ENCODE measurements at regions not wholly inside any gene's neighbourhood (a gene's known extent, or its start where the extent isn't known, plus 50 kb on each side); places are given as distances from the start of the nearest gene placed in this dataset.
"Not testable (repeated sequence)": the region's sequence is repeated elsewhere in the genome, so short reads cannot be mapped to it uniquely, and the experiment has no call there.

GRCh38 chr20:48040491-48040890, 255.2 kb upstream of the SULF2 start:
- Histone ChIP-seq H3K27ac (ENCODE audit: low read depth, low read length) (no peak overlapping the region), H3F3A (ENCODE audit: control insufficient read depth, insufficient read depth) (no peaks in the 10 kb centered on the region), H4K20me1 (ENCODE audit: control insufficient read depth, insufficient read depth, low read depth, low read length) (no peaks in the 10 kb centered on the region), H3K9me2 (replicated peaks; ENCODE audit: control insufficient read depth, low read length) (no peaks in the 10 kb centered on the region), H3K4me2 (ENCODE audit: low read length) (no peak overlapping the region), H3K36me3 (ENCODE audit: control insufficient read depth, low read length) (no peaks in the 10 kb centered on the region), H3K9me3 (ENCODE audit: control insufficient read depth, insufficient read depth, low read length) (no peaks in the 10 kb centered on the region), H3K4me3 (ENCODE audit: low read length) (no peak overlapping the region), H3K79me2 (ENCODE audit: control insufficient read depth, low read length) (no peaks in the 10 kb centered on the region), H3K27me3 (ENCODE audit: control insufficient read depth, low read length) (no peaks in the 10 kb centered on the region), H3K4me1 (ENCODE audit: control insufficient read depth, low read length) (no peaks in the 10 kb centered on the region)
- TF ChIP-seq EZH2phosphoT487 (IDR thresholded peaks at IDR 0.05; ENCODE audit: borderline replicate concordance, low read length), result no peak
- no peak for TF ChIP-seq CTCF (IDR thresholded peaks at IDR 0.05; ENCODE audit: low read depth, low read length, poor library complexity, severe bottlenecking)

- H3K4me3 ChIP-seq (ENCODE audit: low read length), result no peak overlapping the region
- H3K36me3 ChIP-seq (ENCODE audit: control insufficient read depth, low read length), result no peaks in the 10 kb centered on the region
- no peaks in the 10 kb centered on the region for H3F3A ChIP-seq (ENCODE audit: control insufficient read depth, insufficient read depth)
- H3K27me3 ChIP-seq (ENCODE audit: control insufficient read depth, low read length), result no peaks in the 10 kb centered on the region
- H3K79me2 ChIP-seq (ENCODE audit: control insufficient read depth, low read length), result no peaks in the 10 kb centered on the region
- H3K9me3 ChIP-seq (ENCODE audit: control insufficient read depth, insufficient read depth, low read length), result no peaks in the 10 kb centered on the region
- H3K4me1 ChIP-seq (ENCODE audit: control insufficient read depth, low read length), result no peaks in the 10 kb centered on the region
- H3K4me2 ChIP-seq (ENCODE audit: low read length), result no peak overlapping the region
- H3K9me2 ChIP-seq (replicated peaks; ENCODE audit: control insufficient read depth, low read length), result no peaks in the 10 kb centered on the region
- TF ChIP-seq CTCF (IDR thresholded peaks at IDR 0.05; ENCODE audit: low read depth, low read length, poor library complexity, severe bottlenecking), result no peak
- TF ChIP-seq EZH2phosphoT487 (IDR thresholded peaks at IDR 0.05; ENCODE audit: borderline replicate concordance, low read length), result no peak
- H3K27ac ChIP-seq (ENCODE audit: low read depth, low read length), result no peak overlapping the region
- no peaks in the 10 kb centered on the region for H4K20me1 ChIP-seq (ENCODE audit: control insufficient read depth, insufficient read depth, low read depth, low read length)
These were observed 254.8 kb upstream of the SULF2 start for GRCh38 chr20:48040051-48040450.

- Histone ChIP-seq H3K4me1 (ENCODE audit: control insufficient read depth, low read length) (no peaks in the 10 kb centered on the region), H4K20me1 (ENCODE audit: control insufficient read depth, insufficient read depth, low read depth, low read length) (no peaks in the 10 kb centered on the region), H3K27me3 (ENCODE audit: control insufficient read depth, low read length) (no peaks in the 10 kb centered on the region), H3K27ac (ENCODE audit: low read depth, low read length) (no peak overlapping the region), H3K9me3 (ENCODE audit: control insufficient read depth, insufficient read depth, low read length) (no peaks in the 10 kb centered on the region), H3K79me2 (ENCODE audit: control insufficient read depth, low read length) (no peaks in the 10 kb centered on the region), H3K9me2 (replicated peaks; ENCODE audit: control insufficient read depth, low read length) (no peaks in the 10 kb centered on the region), H3K4me3 (ENCODE audit: low read length) (no peak overlapping the region), H3K36me3 (ENCODE audit: control insufficient read depth, low read length) (no peaks in the 10 kb centered on the region), H3K4me2 (ENCODE audit: low read length) (no peak overlapping the region), H3F3A (ENCODE audit: control insufficient read depth, insufficient read depth) (no peaks in the 10 kb centered on the region)
- TF ChIP-seq EZH2phosphoT487 (IDR thresholded peaks at IDR 0.05; ENCODE audit: borderline replicate concordance, low read length) (no peak), CTCF (IDR thresholded peaks at IDR 0.05; ENCODE audit: low read depth, low read length, poor library complexity, severe bottlenecking) (no peak)
These were observed 254.2 kb upstream of the SULF2 start for GRCh38 chr20:48039514-48039913.

GRCh38 chr20:48038713-48039112, 253.4 kb upstream of the SULF2 start:
- Histone ChIP-seq H3K4me3 (ENCODE audit: low read length) (no peak overlapping the region), H3K4me1 (ENCODE audit: control insufficient read depth, low read length) (no peaks in the 10 kb centered on the region), H3K9me2 (replicated peaks; ENCODE audit: control insufficient read depth, low read length) (no peaks in the 10 kb centered on the region), H3K27me3 (ENCODE audit: control insufficient read depth, low read length) (no peaks in the 10 kb centered on the region), H3F3A (ENCODE audit: control insufficient read depth, insufficient read depth) (no peaks in the 10 kb centered on the region), H3K4me2 (ENCODE audit: low read length) (no peak overlapping the region), H4K20me1 (ENCODE audit: control insufficient read depth, insufficient read depth, low read depth, low read length) (no peaks in the 10 kb centered on the region), H3K27ac (ENCODE audit: low read depth, low read length) (no peak overlapping the region), H3K79me2 (ENCODE audit: control insufficient read depth, low read length) (no peaks in the 10 kb centered on the region), H3K9me3 (ENCODE audit: control insufficient read depth, insufficient read depth, low read length) (no peaks in the 10 kb centered on the region), H3K36me3 (ENCODE audit: control insufficient read depth, low read length) (no peaks in the 10 kb centered on the region)
- TF ChIP-seq CTCF (IDR thresholded peaks at IDR 0.05; ENCODE audit: low read depth, low read length, poor library complexity, severe bottlenecking), result no peak
- no peak for TF ChIP-seq EZH2phosphoT487 (IDR thresholded peaks at IDR 0.05; ENCODE audit: borderline replicate concordance, low read length)

- H3K27me3 ChIP-seq (ENCODE audit: control insufficient read depth, low read length); H3K4me3 ChIP-seq (ENCODE audit: low read length); H4K20me1 ChIP-seq (ENCODE audit: control insufficient read depth, insufficient read depth, low read depth, low read length); H3K79me2 ChIP-seq (ENCODE audit: control insufficient read depth, low read length); H3F3A ChIP-seq (ENCODE audit: control insufficient read depth, insufficient read depth); H3K27ac ChIP-seq (ENCODE audit: low read depth, low read length); H3K9me3 ChIP-seq (ENCODE audit: control insufficient read depth, insufficient read depth, low read length); H3K36me3 ChIP-seq (ENCODE audit: control insufficient read depth, low read length); H3K9me2 ChIP-seq (replicated peaks; ENCODE audit: control insufficient read depth, low read length); H3K4me1 ChIP-seq (ENCODE audit: control insufficient read depth, low read length); H3K4me2 ChIP-seq (ENCODE audit: low read length): not testable (repeated sequence)
These were observed 252.5 kb upstream of the SULF2 start for GRCh38 chr20:48037798-48038197.
